OCI-LY1 (cell line): ENCODE measurements at regions not wholly inside any gene's neighbourhood (a gene's known extent, or its start where the extent isn't known, plus 50 kb on each side); places are given as distances from the start of the nearest gene placed in this dataset.

Experiments used
- H2AFZ ChIP-seq: fragments of 200-600 bp; sonication (generic), shearing (Covaris generic); 2 replicates; pipeline ENCODE4 v1.6.0; 2014; ENCODE audit warnings: antibody characterized with exemption, mild to moderate bottlenecking, low read length
- H3F3A ChIP-seq: fragments of 200-600 bp; sonication (generic), shearing (Covaris generic); 2 replicates; pipeline ENCODE4 v1.6.0; 2014; ENCODE audit warnings: mild to moderate bottlenecking, antibody characterized with exemption, low read length, moderate library complexity; ENCODE audit not compliant: insufficient read depth
- H3K27ac ChIP-seq: fragments of 200-600 bp; sonication (generic); 2 replicates; pipeline ENCODE4 v1.5.1; 2014; ENCODE audit warnings: low read length, mixed run types, mild to moderate bottlenecking, low read depth; ENCODE audit not compliant: poor library complexity, severe bottlenecking
- H3K27me3 ChIP-seq: fragments of 200-600 bp; sonication (generic); 2 replicates; pipeline ENCODE4 v1.6.0; 2014; ENCODE audit warnings: antibody characterized with exemption, mild to moderate bottlenecking, low read length, moderate library complexity; ENCODE audit not compliant: insufficient read depth
- H3K36me3 ChIP-seq: fragments of 200-600 bp; sonication (generic); 2 replicates; pipeline ENCODE4 v1.6.1; 2014; ENCODE audit warnings: mild to moderate bottlenecking, antibody characterized with exemption, low read length, moderate library complexity, mixed read lengths; ENCODE audit not compliant: insufficient read depth
- H3K4me1 ChIP-seq: fragments of 200-600 bp; sonication (generic); 2 replicates; pipeline ENCODE4 v1.5.1; 2014; ENCODE audit warnings: mild to moderate bottlenecking, low read length, moderate library complexity; ENCODE audit not compliant: insufficient read depth, severe bottlenecking
- H3K4me2 ChIP-seq: fragments of 200-600 bp; sonication (generic), shearing (Covaris generic); 2 replicates; pipeline ENCODE4 v1.6.1; 2014; ENCODE audit warnings: low read length
- H3K4me3 ChIP-seq: fragments of 200-600 bp; sonication (generic); 2 replicates; pipeline ENCODE4 v1.5.1; 2014; ENCODE audit warnings: low read length, low read depth, mild to moderate bottlenecking, mixed read lengths; ENCODE audit not compliant: poor library complexity, severe bottlenecking
- H3K79me2 ChIP-seq: fragments of 200-600 bp; shearing (Covaris generic); 2 replicates; pipeline ENCODE4 v1.6.1; 2016; ENCODE audit warnings: mixed run types, low read length, mixed read lengths; ENCODE audit not compliant: insufficient read depth
- H3K9ac ChIP-seq: fragments of 200-600 bp; sonication (generic), shearing (Covaris generic); 2 replicates; pipeline ENCODE4 v1.6.1; 2014; ENCODE audit warnings: mild to moderate bottlenecking, low read length, mixed read lengths
- H3K9me2 ChIP-seq: fragments of 200-600 bp; sonication (generic), shearing (Covaris generic); 2 replicates; pipeline ENCODE4 v1.6.1; 2014; ENCODE audit warnings: low read depth, mild to moderate bottlenecking, low read length, mixed read lengths
- H3K9me3 ChIP-seq: fragments of 200-600 bp; shearing (Covaris generic); 2 replicates; pipeline ENCODE4 v1.6.1; 2014; ENCODE audit warnings: low read length, mixed read lengths
- H4K20me1 ChIP-seq: fragments of 200-600 bp; sonication (generic), shearing (Covaris generic); 2 replicates; pipeline ENCODE4 v1.6.0; 2016; ENCODE audit warnings: mild to moderate bottlenecking, low read length; ENCODE audit not compliant: insufficient read depth
- CTCF ChIP-seq: fragments of 200-600 bp; sonication (generic), shearing (Covaris generic); IDR thresholded peaks from 2 replicates; pipeline ENCODE4 v1.5.1; 2017; ENCODE audit warnings: mild to moderate bottlenecking, antibody characterized with exemption, low read length, moderate library complexity, mixed read lengths
- EZH2 ChIP-seq: fragments of 200-600 bp; sonication (generic), shearing (Covaris generic); IDR thresholded peaks from 2 replicates; pipeline ENCODE4 v1.8.0; 2017; ENCODE audit warnings: borderline replicate concordance, mixed run types, mild to moderate bottlenecking, antibody characterized with exemption, low read length, moderate library complexity, mixed read lengths

GRCh38 chr10:4546931-4547330 lies 279.1 kb upstream of the AKR1E2 start:
- no peak for TF ChIP-seq EZH2
- no peak for TF ChIP-seq CTCF
- Histone ChIP-seq H3K36me3 (no peaks in the 10 kb centered on the region), H4K20me1 (no peaks in the 10 kb centered on the region), H3K4me1 (no peaks in the 10 kb centered on the region), H3K9me3 (no peaks in the 10 kb centered on the region), H3K9ac (no peak overlapping the region), H3K27ac (no peak overlapping the region), H3K27me3 (no peaks in the 10 kb centered on the region), H3K4me2 (no peak overlapping the region), H3K9me2 (no peaks in the 10 kb centered on the region), H3F3A (no peaks in the 10 kb centered on the region), H3K79me2 (no peaks in the 10 kb centered on the region), H3K4me3 (no peak overlapping the region), H2AFZ (no peak overlapping the region)

GRCh38 chr10:4546500-4546899 lies 279.5 kb upstream of the AKR1E2 start:
- H3K4me1 ChIP-seq, result no peaks in the 10 kb centered on the region
- H3K79me2 ChIP-seq, result no peaks in the 10 kb centered on the region
- no peak overlapping the region for H3K27ac ChIP-seq
- no peaks in the 10 kb centered on the region for H3K27me3 ChIP-seq
- no peak overlapping the region for H3K4me2 ChIP-seq
- no peaks in the 10 kb centered on the region for H3K9me2 ChIP-seq
- H3F3A ChIP-seq, result no peaks in the 10 kb centered on the region
- H3K36me3 ChIP-seq, result no peaks in the 10 kb centered on the region
- no peak overlapping the region for H3K4me3 ChIP-seq
- no peak for TF ChIP-seq EZH2
- no peak for TF ChIP-seq CTCF
- no peaks in the 10 kb centered on the region for H4K20me1 ChIP-seq
- H3K9ac ChIP-seq, result no peak overlapping the region
- H2AFZ ChIP-seq, result no peak overlapping the region
- no peaks in the 10 kb centered on the region for H3K9me3 ChIP-seq

GRCh38 chr10:4545062-4545461 lies 280.9 kb upstream of the AKR1E2 start:
- no peaks in the 10 kb centered on the region for H3K79me2 ChIP-seq
- H3F3A ChIP-seq, result no peaks in the 10 kb centered on the region
- H3K9ac ChIP-seq, result no peak overlapping the region
- no peaks in the 10 kb centered on the region for H3K4me1 ChIP-seq
- H3K9me2 ChIP-seq, result no peaks in the 10 kb centered on the region
- no peak overlapping the region for H2AFZ ChIP-seq
- no peak for TF ChIP-seq EZH2
- no peak for TF ChIP-seq CTCF
- H3K27me3 ChIP-seq, result no peaks in the 10 kb centered on the region
- H3K27ac ChIP-seq, result no peak overlapping the region
- H3K36me3 ChIP-seq, result no peaks in the 10 kb centered on the region
- no peaks in the 10 kb centered on the region for H4K20me1 ChIP-seq
- no peak overlapping the region for H3K4me2 ChIP-seq
- H3K9me3 ChIP-seq, result no peaks in the 10 kb centered on the region
- no peak overlapping the region for H3K4me3 ChIP-seq
